GM19468 (cell line): ENCODE measurements at regions not wholly inside any gene's neighbourhood (a gene's known extent, or its start where the extent isn't known, plus 50 kb on each side); places are given as distances from the start of the nearest gene placed in this dataset.

Source experiments
- ATAC-seq: cut with Tn5 transposase; IDR thresholded peaks from one replicate; pipeline ENCODE4 v1.9.1; 2021; ENCODE audit warnings: mild to moderate bottlenecking, moderate library complexity, moderate number of reproducible peaks; ENCODE audit not compliant: unreplicated experiment; ENCODE audit errors: extremely low read depth

DNA sequence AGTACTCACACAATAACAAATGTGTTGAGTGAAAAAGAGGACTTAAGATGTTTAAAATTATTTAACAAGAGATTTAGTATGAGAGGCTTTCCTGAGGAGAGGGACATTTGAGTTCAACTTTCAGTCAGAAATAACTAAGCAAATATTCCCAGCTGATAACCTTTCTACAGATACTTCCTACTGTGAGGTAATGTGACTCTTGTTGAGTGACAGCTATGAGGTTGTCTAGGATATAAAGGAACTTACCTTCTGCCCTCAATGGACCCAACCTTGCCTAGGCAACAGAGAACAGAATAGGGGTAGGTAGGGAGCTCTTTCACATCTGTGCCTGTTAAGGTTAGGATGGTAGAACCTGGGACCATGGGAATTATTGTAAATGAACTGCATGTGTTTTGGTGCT, 54.7 kb downstream of the GLUD2 start:
- no peak for ATAC-seq

DNA sequence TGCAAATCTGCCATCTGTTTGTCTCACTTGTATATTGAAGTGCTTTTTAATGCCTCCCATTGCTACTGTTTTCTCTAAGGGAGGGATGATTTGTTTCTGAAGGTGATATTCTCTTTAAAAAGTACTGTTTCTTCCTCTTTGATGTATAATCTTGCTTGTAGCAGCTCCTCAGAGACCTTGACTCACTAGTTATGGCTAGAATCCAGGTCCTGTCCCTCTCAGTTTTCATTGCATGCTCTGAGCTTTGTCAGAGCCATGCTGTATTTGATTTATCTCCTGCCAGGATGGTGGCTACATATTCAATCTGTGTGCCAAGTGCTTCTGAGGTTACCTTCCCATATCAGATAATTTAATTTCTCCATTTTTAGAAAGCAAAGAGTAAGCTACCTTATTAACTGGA, 56.0 kb downstream of the GLUD2 start:
- no peak for ATAC-seq

DNA sequence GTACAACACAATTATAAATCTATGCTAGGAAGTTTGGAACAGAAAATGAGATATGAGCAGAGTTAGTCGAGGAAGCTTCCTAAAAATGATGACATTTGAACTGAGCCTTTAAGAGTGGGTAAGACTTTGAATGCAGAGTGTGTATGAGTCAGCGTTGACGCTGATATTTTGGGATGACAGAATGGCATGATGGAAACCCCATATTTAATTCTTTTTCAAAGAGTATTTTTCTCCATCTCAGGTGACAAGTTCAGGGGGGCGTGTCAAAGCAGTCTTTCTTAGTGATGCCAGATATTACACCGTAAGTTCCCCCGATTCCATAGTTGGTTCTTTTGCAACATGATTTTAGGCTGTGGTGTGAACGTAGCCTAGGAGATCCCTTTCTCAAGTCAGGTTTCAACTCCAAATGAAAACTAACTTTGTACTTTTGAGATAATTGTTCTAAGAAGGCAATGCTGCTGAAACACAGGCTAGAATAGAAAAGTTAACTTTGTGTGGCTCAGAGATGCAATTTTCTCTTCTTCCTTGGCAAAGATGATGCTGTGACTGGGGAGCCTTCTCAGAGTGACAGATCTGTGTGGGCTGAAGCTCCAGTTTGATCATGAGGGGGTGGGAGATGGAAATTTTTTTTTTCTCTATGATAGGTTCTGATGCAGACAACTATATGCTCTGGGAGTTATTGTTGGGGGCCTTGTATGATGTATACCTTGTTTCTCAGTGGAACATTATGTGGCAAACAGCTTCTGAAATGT, 59.2 kb downstream of the GLUD2 start:
- no peak for ATAC-seq

DNA sequence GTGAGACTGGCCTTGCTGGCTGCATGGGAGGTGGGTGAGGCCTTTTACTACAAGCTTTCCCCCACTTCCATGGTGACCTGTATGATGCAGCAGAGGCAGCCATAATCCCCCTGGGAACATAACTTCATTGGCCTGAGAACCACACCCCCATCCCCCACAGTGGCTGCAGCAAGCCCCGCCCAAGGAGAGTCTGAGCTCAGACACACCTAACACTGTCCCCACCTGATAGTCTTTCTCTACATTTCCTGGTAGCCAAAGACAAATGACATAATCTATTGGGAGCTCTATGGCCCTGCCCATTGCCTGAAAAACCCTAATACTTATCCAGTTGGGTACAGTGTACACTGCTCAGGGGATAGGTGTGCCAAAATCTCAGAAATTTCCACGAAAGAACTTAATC, 62.6 kb downstream of the GLUD2 start:
- ATAC-seq: no peak

DNA sequence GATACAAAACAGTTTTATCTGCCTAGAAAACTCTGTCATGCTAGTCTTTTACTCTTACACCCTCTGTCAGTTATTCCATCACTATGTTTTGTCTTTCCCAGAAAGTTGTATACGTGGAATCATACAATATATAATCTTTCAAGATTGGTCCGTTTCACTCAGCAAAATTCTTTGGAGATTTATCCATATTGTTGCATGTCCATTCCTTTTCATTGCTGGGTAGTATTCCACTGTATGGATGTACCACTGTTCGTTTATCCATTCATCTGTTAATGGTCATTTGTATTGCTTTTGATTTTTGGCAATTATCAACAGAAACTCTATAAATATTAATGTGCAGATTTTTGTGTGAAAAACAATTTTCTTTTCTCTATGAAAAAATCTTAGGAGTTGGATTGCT, 63.1 kb downstream of the GLUD2 start:
- no peak for ATAC-seq

DNA sequence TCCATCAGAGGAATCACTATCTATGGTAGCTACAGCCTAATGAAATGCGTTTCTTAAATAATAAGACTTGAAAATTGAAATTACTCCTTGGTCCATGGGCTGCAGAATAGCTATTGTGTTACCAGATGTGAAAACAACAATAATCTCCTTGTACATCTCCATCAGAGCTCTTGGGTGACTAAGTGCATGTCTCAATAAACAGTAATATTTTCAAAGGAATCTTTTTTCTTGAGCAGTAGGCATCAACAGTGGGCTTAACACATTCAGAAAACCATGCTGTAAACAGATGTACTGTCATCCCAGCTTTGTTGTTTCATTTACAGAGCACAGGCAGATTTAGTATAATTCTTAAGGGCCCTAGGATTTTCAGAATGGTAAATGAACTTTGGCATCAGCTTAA, 67.3 kb downstream of the GLUD2 start:
- no peak for ATAC-seq

DNA sequence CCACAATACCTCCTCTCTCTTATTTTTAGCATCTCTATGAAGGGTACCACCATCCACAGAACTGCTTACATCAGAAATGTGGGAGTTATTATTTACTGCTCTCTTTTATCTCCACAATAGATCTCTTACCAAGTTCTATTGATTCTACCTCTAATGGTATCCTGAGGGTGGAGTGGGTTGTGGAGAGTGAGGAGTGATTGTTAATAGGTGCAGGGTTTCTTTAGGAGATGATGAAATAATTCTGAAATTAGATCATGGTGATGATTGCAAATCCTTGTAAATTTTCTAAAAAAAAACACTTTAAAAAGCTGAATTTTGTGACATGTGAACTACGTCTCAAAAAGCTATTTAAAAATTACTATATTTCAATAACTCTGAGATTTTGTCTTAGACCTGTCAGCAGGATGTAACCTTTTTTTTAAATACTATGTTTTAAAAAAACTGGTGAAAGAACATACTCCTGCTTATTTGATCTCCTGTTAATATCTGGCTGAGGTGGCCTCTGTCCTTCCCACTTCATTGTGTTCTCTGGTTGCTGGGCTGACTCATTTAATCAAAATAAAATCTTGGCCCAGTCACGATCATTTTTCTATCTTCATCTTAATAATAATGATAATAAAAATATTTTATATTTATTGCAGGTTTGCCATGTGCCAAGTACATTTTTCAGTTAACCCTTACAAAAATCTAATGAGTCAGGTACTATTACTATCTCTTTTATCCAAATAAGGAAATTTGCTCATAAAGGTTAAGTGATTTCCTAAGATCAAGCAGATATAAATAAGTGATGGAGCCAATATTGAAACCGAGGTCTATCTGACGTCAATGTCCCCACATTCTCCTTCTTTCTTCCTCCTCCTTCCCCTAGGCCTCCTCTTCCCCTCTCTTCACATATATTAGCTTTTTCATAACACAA, 73.5 kb downstream of the GLUD2 start:
- no peak for ATAC-seq

DNA sequence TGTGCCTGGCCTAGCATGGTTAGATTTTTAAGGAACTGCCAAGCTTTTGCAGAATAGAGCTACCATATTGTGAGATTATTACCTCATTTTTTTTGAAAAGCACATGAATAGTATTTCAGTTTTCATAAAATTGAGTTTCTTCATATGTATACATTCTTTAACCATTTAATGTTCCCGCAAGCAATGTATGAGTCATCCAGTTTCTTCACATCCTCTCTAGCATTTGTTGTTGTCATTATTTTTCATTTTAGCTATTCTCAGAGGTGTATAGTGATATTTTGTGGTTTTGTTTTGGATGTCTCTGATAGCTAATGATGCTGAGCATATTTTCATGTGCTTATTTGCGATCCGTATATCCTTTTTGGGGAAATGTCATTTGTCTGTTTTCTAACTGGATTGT, 74.9 kb downstream of the GLUD2 start:
- ATAC-seq: no peak

DNA sequence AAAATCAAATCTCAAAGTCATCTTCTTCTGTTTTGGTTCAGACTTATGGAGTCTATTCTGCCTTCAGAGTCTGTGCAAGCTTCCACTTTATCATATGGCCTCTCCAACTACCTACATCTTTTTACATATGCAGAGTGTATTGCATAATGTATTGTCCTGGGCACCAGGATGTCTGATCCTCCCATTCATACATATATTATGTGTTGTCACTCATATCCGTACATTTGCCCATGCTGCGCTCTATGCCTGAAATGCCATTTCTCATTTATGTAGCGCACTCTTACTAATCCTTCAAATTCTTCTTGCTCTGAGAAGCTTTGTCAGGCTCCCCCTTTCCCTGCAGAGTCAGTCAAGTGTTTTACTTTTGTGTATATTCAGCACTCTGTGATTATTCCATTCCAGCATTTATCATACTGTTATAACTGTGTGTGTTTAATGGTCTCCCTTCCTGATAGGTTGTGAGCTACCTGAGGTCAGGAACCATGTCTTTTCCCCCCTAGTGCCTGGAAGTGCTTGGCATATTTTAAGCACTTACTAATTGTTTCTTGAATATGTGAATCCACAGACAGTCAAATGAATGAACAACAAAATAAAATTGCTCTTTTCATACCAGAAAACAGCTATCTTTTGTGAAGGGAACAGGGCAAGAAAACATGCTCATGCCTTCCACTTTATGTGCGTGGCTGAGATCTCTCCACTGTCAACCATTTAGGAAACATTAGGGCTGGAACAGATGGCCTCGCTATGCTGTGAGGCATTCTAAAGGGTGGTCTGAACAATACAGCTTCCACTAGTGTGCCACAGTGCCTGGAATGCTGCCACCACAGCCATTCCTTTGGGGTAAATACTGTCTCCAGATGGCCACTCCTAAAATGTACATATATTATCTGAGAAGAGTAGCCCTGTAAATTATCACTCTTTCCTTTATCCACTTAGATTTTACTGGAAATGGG, 81.8 kb downstream of the GLUD2 start:
- no peak for ATAC-seq

DNA sequence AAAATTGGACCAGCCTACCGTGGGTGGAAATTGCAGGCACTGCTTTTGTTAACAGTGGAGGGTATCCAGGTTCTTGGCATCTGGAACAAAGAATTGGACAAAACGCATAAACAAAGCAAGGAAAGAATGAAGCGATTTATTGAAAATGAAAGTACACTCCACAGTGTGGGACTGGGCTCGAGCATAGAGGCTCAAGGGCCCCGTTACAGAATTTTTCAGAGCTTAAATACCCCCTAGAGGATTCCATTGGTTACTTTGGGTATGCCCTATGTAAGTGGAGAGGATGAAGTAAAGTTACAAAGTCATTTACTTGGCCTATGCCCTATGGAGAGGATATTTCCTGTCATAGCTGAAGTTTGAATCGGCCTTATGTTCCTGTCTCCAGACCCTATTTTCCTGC, 85.3 kb downstream of the GLUD2 start:
- no peak for ATAC-seq

DNA sequence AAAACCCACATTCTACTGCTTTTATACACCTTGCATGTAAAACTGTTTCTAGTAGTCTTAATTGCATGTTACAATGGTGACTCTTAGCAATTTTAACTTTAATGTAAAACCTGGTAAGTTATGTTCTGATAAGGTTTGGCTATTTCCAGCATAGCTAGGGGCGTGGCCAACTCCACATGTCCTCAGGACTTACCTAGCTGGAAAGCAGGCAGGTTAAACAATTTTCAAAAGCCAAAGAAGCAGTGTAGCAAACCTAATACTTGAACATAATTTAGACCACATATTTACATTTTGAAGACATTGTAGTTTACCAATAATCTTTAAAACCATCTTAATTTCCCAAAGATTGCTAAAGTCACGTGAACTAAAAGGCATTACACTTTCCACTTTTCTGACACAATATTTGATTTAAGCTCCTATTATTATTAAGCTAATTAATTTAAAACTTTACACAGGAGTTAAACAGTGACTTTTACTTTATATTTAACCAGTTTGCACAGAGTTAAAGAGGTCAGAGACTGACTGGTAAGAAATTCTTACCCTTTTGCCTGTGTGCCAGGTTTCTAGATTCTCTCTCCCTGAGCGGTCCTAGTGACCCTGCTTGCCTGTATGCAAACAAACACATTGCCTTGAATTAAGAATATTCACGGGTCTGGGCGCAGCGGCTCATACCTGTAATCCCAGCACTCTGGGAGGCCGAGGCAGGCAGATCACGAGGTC, 88.2 kb downstream of the GLUD2 start:
- ATAC-seq: no peak

DNA sequence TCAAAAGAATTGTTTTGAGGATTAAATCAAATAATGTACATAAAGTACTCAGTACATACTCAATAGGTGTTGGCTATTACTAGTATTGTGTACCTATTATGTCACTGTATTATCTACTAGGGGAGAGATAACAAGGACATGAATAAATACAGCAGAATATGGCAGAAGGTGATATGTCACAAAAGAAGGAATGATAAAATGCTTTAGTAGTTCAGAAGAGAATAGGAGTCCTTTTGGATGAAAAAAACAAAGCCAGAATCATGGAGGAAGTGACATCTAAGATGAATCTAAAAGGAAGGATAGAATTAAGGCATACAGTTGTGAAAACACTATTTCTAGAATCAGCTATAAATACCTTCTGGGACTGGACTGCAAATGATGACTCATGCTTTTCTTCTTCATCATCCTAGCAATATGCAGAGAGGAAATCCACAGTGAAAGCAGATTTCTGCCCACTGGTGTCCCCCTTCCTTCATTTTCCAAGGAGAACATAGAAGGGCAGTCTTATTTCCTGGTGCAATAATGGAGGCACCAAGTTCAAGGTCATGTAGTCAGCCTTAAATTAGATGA, 98.7 kb downstream of the GLUD2 start:
- ATAC-seq: no peak

DNA sequence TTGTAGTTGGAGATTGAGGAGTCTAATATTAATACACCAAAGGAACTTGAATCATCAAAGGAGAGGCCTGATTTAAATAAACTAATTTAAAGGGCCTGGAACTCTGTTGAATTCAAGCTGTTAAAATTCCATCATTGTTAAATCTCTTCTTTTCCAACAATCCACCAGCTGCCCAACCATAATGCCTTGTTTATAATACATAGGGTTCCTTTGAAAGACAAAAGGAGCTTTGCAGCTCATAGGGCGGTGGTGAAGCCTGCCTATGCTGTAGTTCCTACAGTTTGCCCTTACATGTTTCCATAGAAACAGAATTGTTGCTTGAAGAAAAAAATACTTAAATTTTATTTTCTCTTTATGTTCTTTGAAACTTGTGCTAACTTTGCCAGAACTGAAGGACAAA, 102.8 kb downstream of the GLUD2 start:
- ATAC-seq: no peak

DNA sequence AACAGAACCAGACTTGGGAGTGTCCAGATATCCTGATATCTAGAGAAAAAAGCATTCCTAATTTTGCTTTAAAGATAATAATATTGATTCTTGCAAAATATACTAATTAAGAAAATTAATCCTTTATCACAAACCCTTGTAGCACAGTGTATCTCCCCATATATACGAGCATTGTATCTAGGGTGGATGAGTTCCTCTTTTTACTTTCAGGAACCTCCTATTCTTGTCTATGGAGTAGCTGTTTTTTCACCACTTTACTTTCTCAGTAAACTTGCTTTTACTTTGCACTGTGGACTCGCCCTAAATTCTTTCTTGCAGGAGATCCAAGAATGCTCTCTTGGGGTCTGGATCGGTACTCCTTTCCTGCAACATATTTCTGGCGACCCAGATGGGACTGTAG, 103.9 kb downstream of the GLUD2 start:
- no peak for ATAC-seq

DNA sequence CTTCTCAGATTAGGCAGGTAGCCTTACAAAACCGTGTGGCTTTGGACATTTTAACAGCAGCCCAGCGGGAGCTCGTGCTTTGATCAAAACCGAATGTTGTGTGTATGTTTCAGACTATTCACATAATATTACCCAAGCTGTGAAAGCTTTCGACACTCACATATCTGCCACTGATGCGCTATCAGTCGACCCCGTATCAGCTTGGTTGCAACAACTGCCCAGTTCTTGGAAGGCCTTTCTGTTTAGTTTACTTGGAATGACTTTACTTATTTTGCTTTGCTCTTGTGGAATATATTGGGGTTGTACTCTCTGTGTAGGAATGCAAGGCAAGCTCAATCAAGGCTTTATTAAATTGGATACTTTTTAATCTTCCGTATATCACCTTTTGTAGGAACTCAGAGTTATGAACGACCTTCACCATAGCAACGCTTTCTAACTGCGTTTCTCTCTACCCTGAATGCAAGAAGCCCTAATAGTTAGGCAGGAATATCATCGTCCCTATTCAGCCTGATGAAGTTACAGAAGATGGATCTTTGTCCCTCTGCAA, 107.5 kb downstream of the GLUD2 start:
- ATAC-seq: no peak

DNA sequence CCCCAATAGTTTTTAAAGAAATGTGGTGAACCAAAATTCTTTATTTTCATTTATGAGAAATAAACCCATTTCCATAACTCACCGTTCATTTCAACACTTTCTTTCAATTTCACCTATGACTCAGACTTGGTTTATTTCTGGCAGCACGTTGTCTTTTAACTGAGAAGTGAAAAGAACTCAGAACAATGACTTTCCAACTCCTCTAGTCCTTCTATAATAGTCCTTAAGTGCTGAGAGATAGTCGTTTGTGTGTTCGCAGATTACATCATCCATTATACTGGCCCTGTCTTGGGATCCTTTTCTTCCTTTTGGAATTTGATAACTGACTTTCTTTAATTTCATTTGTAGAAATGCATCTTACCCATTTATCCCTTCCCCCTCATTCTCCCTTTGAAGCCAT, 113.6 kb downstream of the GLUD2 start:
- ATAC-seq: no peak

DNA sequence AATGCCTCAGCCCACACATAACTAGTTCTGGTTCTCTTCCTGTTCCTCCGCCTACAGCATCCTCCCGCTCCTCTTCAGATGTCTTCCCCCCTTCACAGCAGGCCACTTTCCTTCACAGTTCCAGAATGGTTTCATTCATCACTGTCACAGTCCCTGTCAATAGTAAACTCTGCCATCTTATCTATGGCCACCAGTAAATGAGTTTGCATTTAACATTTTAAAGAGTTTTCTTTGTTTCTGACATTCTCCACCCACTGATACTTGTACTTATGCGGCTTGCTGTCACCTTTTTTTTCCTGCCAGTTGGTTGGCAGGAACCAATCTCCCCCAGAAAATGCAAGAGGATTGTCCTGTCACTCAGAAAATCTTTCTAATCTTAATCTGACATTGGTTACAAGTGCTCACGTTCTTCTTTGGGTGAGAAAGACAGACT, 114.1 kb downstream of the GLUD2 start:
- no peak for ATAC-seq

DNA sequence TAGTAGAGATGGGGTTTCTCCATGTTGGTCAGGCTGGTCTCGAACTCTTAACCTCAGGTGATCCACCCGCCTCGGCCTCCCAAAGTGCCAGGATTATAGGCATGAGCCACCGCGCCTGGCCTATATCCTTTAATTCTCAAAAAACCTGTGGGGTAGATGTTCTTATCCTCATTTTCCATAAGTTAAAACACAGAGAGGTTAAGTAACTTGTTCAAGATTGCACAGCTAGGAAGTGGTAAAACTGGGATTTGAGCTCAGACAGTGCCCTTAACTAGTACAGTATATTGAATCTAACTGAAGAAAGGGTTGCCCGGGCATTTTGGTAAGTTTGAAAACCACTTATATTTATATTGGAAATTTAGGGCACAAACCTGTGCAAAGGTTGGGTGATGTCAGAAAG, 116.0 kb downstream of the GLUD2 start:
- no peak for ATAC-seq

DNA sequence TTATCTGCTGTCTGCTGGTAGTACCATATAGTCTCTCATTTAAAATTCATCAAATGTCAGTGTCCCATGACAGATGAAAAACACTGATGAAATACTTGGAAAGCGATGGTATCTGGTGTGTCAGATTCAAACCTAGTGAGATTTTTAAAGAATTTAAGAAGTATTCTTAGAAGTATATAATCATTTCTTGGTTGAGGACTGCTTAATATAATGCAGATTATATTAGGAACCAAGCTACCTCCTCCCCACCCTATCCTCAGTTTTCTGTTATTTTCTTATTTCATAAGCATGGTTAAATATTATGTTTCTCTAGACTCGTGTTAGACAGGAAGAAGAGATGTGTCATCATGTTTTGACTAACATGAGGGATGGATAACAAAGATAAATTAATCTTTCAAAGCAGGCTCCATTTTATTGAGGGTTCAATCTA, 118.5 kb downstream of the GLUD2 start:
- no peak for ATAC-seq
